ENCODE measurements at regions not wholly inside any gene's neighbourhood (a gene's known extent, or its start where the extent isn't known, plus 50 kb on each side); places are given as distances from the start of the nearest gene placed in this dataset.

GRCh38 chr4:36446275-36446674 lies 164.9 kb downstream of the DTHD1 start:
- WGBS (ENCODE audit: missing lambda C conversion rate), result 13% methylated on average over 2 of the region's 3 CpGs
- H3K4me2 ChIP-seq, result no peak overlapping the region

GRCh38 chr4:36461344-36461743 lies 179.9 kb downstream of the DTHD1 start:
- ChIA-PET CTCF (no interaction called here), POLR2A (no interaction called here)
- H3K27ac ChIP-seq, result no peak overlapping the region
- ATAC-seq (no peak), FAIRE-seq (no peak), DNase-seq (ENCODE audit: low read depth in 1 of 2, low spot score in 1 of 2) (no peak)
- 27% methylated on average over 4 of the region's 4 CpGs for WGBS (ENCODE audit: missing lambda C conversion rate)
- no peak overlapping the region for H3K4me3 ChIP-seq
- no peaks in the 10 kb centered on the region for H3K4me1 ChIP-seq
- no peak overlapping the region for H3K4me2 ChIP-seq
- no peaks in the 10 kb centered on the region for H3K9me3 ChIP-seq
- TF ChIP-seq ESRRA (IDR thresholded peaks at IDR 0.05; ENCODE audit: borderline replicate concordance, low read length) (no peak), POLR2AphosphoS2 (conservative IDR thresholded peaks at IDR 0.05; ENCODE audit: low read length) (no peak), JUNB (IDR thresholded peaks at IDR 0.05) (no peak), HOXB13 (CRISPR knock-in tag; IDR thresholded peaks at IDR 0.05; ENCODE audit: low read depth) (no peak), NFE2L2 (conservative IDR thresholded peaks at IDR 0.05; ENCODE audit: low read length) (no peak), PHF8 (IDR thresholded peaks at IDR 0.05; ENCODE audit: borderline replicate concordance, low read depth) (no peak), EHMT2 (IDR thresholded peaks at IDR 0.05; ENCODE audit: low read depth) (no peak), HOXA7 (CRISPR knock-in tag; IDR thresholded peaks at IDR 0.05) (no peak), POLR2A (IDR thresholded peaks at IDR 0.05; ENCODE audit: low read length) (no peak), NR3C1 (IDR thresholded peaks at IDR 0.05) (no peak), E2F6 (IDR thresholded peaks at IDR 0.05; ENCODE audit: borderline replicate concordance, low read depth) (no peak), HOXB5 (CRISPR knock-in tag; IDR thresholded peaks at IDR 0.05) (no peak), CBX2 (IDR thresholded peaks at IDR 0.05; ENCODE audit: borderline replicate concordance, low read depth) (no peak), RARB (CRISPR knock-in tag; IDR thresholded peaks at IDR 0.05) (no peak), GATA3 (IDR thresholded peaks at IDR 0.05; ENCODE audit: borderline replicate concordance) (no peak), RAD21 (conservative IDR thresholded peaks at IDR 0.05 in 1 of 2, IDR thresholded peaks at IDR 0.05 in 1 of 2) (no peak), HEYL (CRISPR knock-in tag; IDR thresholded peaks at IDR 0.05) (no peak)
- TF ChIP-seq, protein P1, sequence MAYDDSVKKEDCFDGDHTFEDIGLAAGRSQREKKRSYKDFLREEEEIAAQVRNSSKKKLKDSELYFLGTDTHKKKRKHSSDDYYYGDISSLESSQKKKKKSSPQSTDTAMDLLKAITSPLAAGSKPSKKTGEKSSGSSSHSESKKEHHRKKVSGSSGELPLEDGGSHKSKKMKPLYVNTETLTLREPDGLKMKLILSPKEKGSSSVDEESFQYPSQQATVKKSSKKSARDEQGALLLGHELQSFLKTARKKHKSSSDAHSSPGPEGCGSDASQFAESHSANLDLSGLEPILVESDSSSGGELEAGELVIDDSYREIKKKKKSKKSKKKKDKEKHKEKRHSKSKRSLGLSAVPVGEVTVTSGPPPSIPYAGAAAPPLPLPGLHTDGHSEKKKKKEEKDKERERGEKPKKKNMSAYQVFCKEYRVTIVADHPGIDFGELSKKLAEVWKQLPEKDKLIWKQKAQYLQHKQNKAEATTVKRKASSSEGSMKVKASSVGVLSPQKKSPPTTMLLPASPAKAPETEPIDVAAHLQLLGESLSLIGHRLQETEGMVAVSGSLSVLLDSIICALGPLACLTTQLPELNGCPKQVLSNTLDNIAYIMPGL (CRISPR knock-in tag; IDR thresholded peaks at IDR 0.05; ENCODE audit: borderline replicate concordance), result no peak

More at GRCh38 chr4:36446275-36446674, 164.9 kb downstream of the DTHD1 start:
- no peak for ATAC-seq
- DNase-seq (ENCODE audit: low read depth in 1 of 2, low spot score in 1 of 2), result no peak
- FAIRE-seq, result no peak
- Histone ChIP-seq H3K4me3 (no peak overlapping the region), H3K4me1 (no peaks in the 10 kb centered on the region), H3K27ac (no peak overlapping the region), H3K9me3 (no peaks in the 10 kb centered on the region)
- CTCF ChIA-PET, result interaction anchor here (0.6 kb wide), 1 partner anchor 303 kb away, joined by 3 read pairs; no protein-coding TSS in a partner anchor
- POLR2A ChIA-PET, result no interaction called here
- TF ChIP-seq MYC (IDR thresholded peaks at IDR 0.05; ENCODE audit: borderline replicate concordance, low read length) (no peak), TP53 (CRISPR knock-in tag; IDR thresholded peaks at IDR 0.05) (no peak), RAD21 (conservative IDR thresholded peaks at IDR 0.05 in 1 of 2, IDR thresholded peaks at IDR 0.05 in 1 of 2) (no peak), TFCP2L1 (CRISPR knock-in tag; IDR thresholded peaks at IDR 0.05) (no peak), CEBPB (IDR thresholded peaks at IDR 0.05) (no peak), ZFP36 (IDR thresholded peaks at IDR 0.05; ENCODE audit: borderline replicate concordance, partially characterized antibody) (no peak), BCL3 (IDR thresholded peaks at IDR 0.05) (no peak)
